ENCODE measurements at regions not wholly inside any gene's neighbourhood (a gene's known extent, or its start where the extent isn't known, plus 50 kb on each side); places are given as distances from the start of the nearest gene placed in this dataset.

DNA sequence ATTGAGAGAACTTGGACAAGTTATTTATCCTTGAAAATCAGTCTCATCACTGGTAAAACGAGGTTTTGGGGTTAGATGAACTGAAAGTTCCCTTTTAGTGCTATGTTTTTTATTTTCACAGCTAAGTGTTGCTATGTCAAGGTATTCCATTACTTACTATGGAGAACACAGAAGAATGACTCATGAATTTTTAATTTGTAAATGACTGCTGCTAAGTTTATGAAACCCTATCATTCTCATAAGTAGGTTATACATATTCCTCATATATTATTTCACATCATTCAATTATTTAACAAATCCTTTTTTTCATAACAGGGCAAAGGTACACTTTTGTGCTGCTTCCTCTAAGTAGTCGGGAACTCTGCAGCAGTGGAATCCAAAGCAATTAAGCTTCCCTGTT lies 52.2 kb upstream of the ATP1A1 start:
- POLR2A ChIA-PET, result no interaction called here
- Histone ChIP-seq H3K9me3 (no peaks in the 10 kb centered on the region), H3K4me2 (no peak overlapping the region), H3K4me3 (no peak overlapping the region), H3K4me1 (no peaks in the 10 kb centered on the region), H3K27ac (no peak overlapping the region)
- WGBS (ENCODE audit: missing lambda C conversion rate), result 50% methylated on average over 2 of the region's 2 CpGs
- CTCF ChIA-PET, result no interaction called here
- FAIRE-seq, result no peak
- DNase-seq (ENCODE audit: low read depth in 1 of 2, low spot score in 1 of 2), result no peak
- TF ChIP-seq FOSB (CRISPR knock-in tag; IDR thresholded peaks at IDR 0.05) (no peak), ZSCAN20 (CRISPR knock-in tag; IDR thresholded peaks at IDR 0.05) (no peak), JUNB (IDR thresholded peaks at IDR 0.05) (no peak), RAD21 (conservative IDR thresholded peaks at IDR 0.05 in 1 of 2, IDR thresholded peaks at IDR 0.05 in 1 of 2) (no peak), HEYL (CRISPR knock-in tag; IDR thresholded peaks at IDR 0.05) (no peak), HMGXB4 (CRISPR knock-in tag; IDR thresholded peaks at IDR 0.05; ENCODE audit: borderline replicate concordance) (no peak)
- TF ChIP-seq, protein P1, sequence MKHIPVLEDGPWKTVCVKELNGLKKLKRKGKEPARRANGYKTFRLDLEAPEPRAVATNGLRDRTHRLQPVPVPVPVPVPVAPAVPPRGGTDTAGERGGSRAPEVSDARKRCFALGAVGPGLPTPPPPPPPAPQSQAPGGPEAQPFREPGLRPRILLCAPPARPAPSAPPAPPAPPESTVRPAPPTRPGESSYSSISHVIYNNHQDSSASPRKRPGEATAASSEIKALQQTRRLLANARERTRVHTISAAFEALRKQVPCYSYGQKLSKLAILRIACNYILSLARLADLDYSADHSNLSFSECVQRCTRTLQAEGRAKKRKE (CRISPR knock-in tag; IDR thresholded peaks at IDR 0.05; ENCODE audit: low read depth), result no peak
- TF ChIP-seq, protein P2, sequence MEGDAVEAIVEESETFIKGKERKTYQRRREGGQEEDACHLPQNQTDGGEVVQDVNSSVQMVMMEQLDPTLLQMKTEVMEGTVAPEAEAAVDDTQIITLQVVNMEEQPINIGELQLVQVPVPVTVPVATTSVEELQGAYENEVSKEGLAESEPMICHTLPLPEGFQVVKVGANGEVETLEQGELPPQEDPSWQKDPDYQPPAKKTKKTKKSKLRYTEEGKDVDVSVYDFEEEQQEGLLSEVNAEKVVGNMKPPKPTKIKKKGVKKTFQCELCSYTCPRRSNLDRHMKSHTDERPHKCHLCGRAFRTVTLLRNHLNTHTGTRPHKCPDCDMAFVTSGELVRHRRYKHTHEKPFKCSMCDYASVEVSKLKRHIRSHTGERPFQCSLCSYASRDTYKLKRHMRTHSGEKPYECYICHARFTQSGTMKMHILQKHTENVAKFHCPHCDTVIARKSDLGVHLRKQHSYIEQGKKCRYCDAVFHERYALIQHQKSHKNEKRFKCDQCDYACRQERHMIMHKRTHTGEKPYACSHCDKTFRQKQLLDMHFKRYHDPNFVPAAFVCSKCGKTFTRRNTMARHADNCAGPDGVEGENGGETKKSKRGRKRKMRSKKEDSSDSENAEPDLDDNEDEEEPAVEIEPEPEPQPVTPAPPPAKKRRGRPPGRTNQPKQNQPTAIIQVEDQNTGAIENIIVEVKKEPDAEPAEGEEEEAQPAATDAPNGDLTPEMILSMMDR (IDR thresholded peaks at IDR 0.05), result no peak
- no peak for ATAC-seq

DNA sequence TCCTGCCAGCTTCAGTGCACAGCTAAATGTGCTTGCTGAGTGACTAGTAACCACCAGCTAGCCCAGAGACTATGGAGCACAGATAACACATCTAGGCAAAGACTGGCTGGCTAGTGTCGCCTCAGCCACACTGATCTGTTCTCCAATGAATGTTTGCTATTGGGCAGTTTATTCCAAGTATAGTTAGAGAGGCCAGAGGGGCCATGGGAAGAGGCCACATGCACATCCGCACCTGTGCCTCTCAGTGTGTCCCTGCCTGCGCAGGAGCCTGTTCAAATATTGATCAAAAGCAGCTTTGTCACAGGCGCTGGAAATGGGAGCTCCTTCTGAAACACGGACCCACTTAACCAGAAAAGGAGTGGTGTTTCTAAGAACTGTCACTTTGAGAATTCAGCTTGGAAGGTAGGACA lies 51.3 kb upstream of the ATP1A1 start:
- Histone ChIP-seq H3K4me2 (no peak overlapping the region), H3K4me3 (no peak overlapping the region), H3K4me1 (no peaks in the 10 kb centered on the region), H3K9me3 (no peaks in the 10 kb centered on the region), H3K27ac (no peak overlapping the region)
- DNase-seq (ENCODE audit: low read depth in 1 of 2, low spot score in 1 of 2) (no peak), FAIRE-seq (no peak), ATAC-seq (no peak)
- ChIA-PET POLR2A (no interaction called here), CTCF (no interaction called here)
- TF ChIP-seq CBX2 (IDR thresholded peaks at IDR 0.05; ENCODE audit: borderline replicate concordance, low read depth), result no peak
- no peak for TF ChIP-seq FOSL2 (IDR thresholded peaks at IDR 0.05)
- TF ChIP-seq FOSL2 (CRISPR knock-in tag; IDR thresholded peaks at IDR 0.05), result no peak
- no peak for TF ChIP-seq FOSB (CRISPR knock-in tag; IDR thresholded peaks at IDR 0.05)
- no peak for TF ChIP-seq GATA3 (IDR thresholded peaks at IDR 0.05; ENCODE audit: borderline replicate concordance)
- no peak for TF ChIP-seq RARB (CRISPR knock-in tag; IDR thresholded peaks at IDR 0.05)
- 72% methylated on average over 5 of the region's 5 CpGs for WGBS (ENCODE audit: missing lambda C conversion rate)

DNA sequence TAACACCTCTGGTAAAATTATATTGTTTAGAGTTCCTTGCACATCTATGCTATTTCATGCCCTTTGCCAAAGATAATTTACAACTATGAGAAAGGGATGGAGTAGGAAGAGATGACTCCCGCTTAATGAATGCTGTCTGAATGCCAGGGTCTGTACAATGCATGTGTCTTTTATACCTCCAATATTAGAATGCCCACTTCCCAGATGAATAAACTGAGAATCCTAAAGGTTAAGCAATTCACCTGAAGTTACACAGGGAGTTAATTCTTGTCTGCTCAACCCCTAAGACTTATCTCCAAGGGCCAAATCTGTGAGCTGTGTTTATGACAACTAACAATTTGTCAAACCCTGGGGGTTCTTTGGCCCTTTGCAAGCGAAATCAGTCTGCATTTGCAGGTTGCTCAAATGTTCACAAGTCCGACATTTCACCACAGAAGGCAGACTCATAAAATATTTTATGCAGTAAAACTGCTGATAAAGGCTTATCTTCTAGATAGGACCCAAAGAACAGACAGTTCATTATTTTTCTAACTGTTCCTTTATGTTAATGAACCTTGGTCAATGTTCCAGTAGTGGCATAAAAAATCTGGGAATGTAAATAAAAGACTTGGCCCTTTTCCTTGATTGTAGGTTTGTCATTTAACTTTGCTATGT lies 50.2 kb upstream of the ATP1A1 start:
- CTCF ChIA-PET, result no interaction called here
- Histone ChIP-seq H3K27ac (no peak overlapping the region), H3K4me1 (no peaks in the 10 kb centered on the region), H3K4me2 (no peak overlapping the region), H3K9me3 (no peaks in the 10 kb centered on the region), H3K4me3 (no peak overlapping the region)
- no peak for TF ChIP-seq CHD4 (IDR thresholded peaks at IDR 0.05; ENCODE audit: borderline replicate concordance)
- no peak for TF ChIP-seq ZC3H11A (IDR thresholded peaks at IDR 0.05)
- no peak for TF ChIP-seq HEYL (CRISPR knock-in tag; IDR thresholded peaks at IDR 0.05)
- no peak for TF ChIP-seq NPAS2 (CRISPR knock-in tag; IDR thresholded peaks at IDR 0.05; ENCODE audit: borderline replicate concordance)
- no peak for TF ChIP-seq FOSL2 (IDR thresholded peaks at IDR 0.05)
- TF ChIP-seq FOSL2 (CRISPR knock-in tag; IDR thresholded peaks at IDR 0.05), result no peak
- WGBS (ENCODE audit: missing lambda C conversion rate), result 46% methylated on average over 3 of the region's 3 CpGs
- FAIRE-seq (no peak), DNase-seq (ENCODE audit: low read depth in 1 of 2, low spot score in 1 of 2) (no peak), ATAC-seq (no peak)
- POLR2A ChIA-PET, result no interaction called here

Small RNAs in the stretch of these regions (small RNA-seq; reads per million reads assigned to genes)
- 0 reads per million in 6 experiments for gene RF00012
